ENCODE measurements at regions not wholly inside any gene's neighbourhood (a gene's known extent, or its start where the extent isn't known, plus 50 kb on each side); places are given as distances from the start of the nearest gene placed in this dataset.

GRCh38 chr16:79543219-79543618 lies 57.3 kb downstream of the MAF start:
- peaks cover 0 to 8% of the 10 kb centered on the region in 2 experiments for H3K27me3 ChIP-seq (replicated peaks in 1 of 2; ENCODE audit: control insufficient read depth in 2 of 2, extremely low read depth in 1 of 2, insufficient read depth in 2 of 2, low read length in 1 of 2)
- H3K9me3 ChIP-seq, result no peaks in the 10 kb centered on the region
- Mint-ChIP-seq H3K27me3 (peaks cover 0 to 4% of the 10 kb centered on the region in 2 donors), H3K27ac (no peak overlapping the region), H3K36me3 (no peaks in the 10 kb centered on the region), H3K4me1 (no peaks in the 10 kb centered on the region), H3K9me3 (no peaks in the 10 kb centered on the region), H3K4me3 (no peak overlapping the region)
- ATAC-seq (replicated peaks in 1 of 4), result no peak
- no peak for DNase-seq
- ChIA-PET POLR2A (no interaction called here), CTCF (interaction anchor here in 1 of 2 donors (0.7 kb wide), 1 partner anchor 129 kb away, joined by 3 read pairs; no protein-coding TSS in a partner anchor)
- no peaks in the 10 kb centered on the region for H3K4me1 ChIP-seq (ENCODE audit: control insufficient read depth in 1 of 2, extremely low read depth in 1 of 2, insufficient read depth in 2 of 2, low read length in 2 of 2)
- H3K4me3 ChIP-seq (ENCODE audit: control insufficient read depth in 1 of 2, extremely low read depth in 1 of 2, low read length in 1 of 2), result no peak overlapping the region
- H3K27ac ChIP-seq (ENCODE audit: low read length), result no peak overlapping the region
- no peaks in the 10 kb centered on the region for H3K36me3 ChIP-seq (ENCODE audit: control insufficient read depth in 2 of 2, extremely low read depth in 1 of 2, insufficient read depth in 1 of 2, low read length in 1 of 2)
- 100% methylated on average over 5 of the region's 8 CpGs for WGBS (ENCODE audit: insufficient coverage)

GRCh38 chr16:79542237-79542774 lies 58.2 kb downstream of the MAF start:
- CTCF ChIA-PET, result no interaction called here
- DNase-seq, result no peak
- no peak overlapping the region for H3K27ac Mint-ChIP-seq

GRCh38 chr16:79540825-79541595 lies 59.5 kb downstream of the MAF start:
- ATAC-seq (replicated peaks in 1 of 4) (no peak), DNase-seq (no peak)
- Histone ChIP-seq H3K36me3 (ENCODE audit: control insufficient read depth in 2 of 2, extremely low read depth in 1 of 2, insufficient read depth in 1 of 2, low read length in 1 of 2) (no peaks in the 10 kb centered on the region), H3K4me3 (ENCODE audit: control insufficient read depth in 1 of 2, extremely low read depth in 1 of 2, low read length in 1 of 2) (no peak overlapping the region), H3K27ac (ENCODE audit: low read length) (no peak overlapping the region), H3K9me3 (no peaks in the 10 kb centered on the region), H3K4me1 (ENCODE audit: control insufficient read depth in 1 of 2, extremely low read depth in 1 of 2, insufficient read depth in 2 of 2, low read length in 2 of 2) (no peaks in the 10 kb centered on the region), H3K27me3 (replicated peaks in 1 of 2; ENCODE audit: control insufficient read depth in 2 of 2, extremely low read depth in 1 of 2, insufficient read depth in 2 of 2, low read length in 1 of 2) (peaks cover 0 to 8% of the 10 kb centered on the region in 2 experiments)
- H3K27ac Mint-ChIP-seq, result no peak overlapping the region
- CTCF ChIA-PET, result no interaction called here
- no peaks in the 10 kb centered on the region for H3K36me3 Mint-ChIP-seq
- POLR2A ChIA-PET, result interaction anchor here in 1 of 2 donors (0.6 to 0.7 kb wide), 3 partner anchors 104 to 1515 kb away, joined by 3 to 8 read pairs (median 3); no protein-coding TSS in a partner anchor
- H3K9me3 Mint-ChIP-seq, result no peaks in the 10 kb centered on the region
- no peaks in the 10 kb centered on the region for H3K27me3 Mint-ChIP-seq
- H3K4me1 Mint-ChIP-seq, result no peaks in the 10 kb centered on the region
- WGBS (ENCODE audit: insufficient coverage), result 90% methylated on average over 6 of the region's 15 CpGs
- no peak overlapping the region for H3K4me3 Mint-ChIP-seq

More at GRCh38 chr16:79542237-79542774, 58.2 kb downstream of the MAF start:
- Mint-ChIP-seq H3K27me3 (peaks cover 0 to 4% of the 10 kb centered on the region in 2 donors), H3K36me3 (no peaks in the 10 kb centered on the region), H3K9me3 (no peaks in the 10 kb centered on the region), H3K4me1 (no peaks in the 10 kb centered on the region), H3K4me3 (no peak overlapping the region)
- no peak for ATAC-seq (replicated peaks in 1 of 4)
- POLR2A ChIA-PET, result no interaction called here
- Histone ChIP-seq H3K4me1 (ENCODE audit: control insufficient read depth in 1 of 2, extremely low read depth in 1 of 2, insufficient read depth in 2 of 2, low read length in 2 of 2) (no peaks in the 10 kb centered on the region), H3K9me3 (no peaks in the 10 kb centered on the region), H3K27ac (ENCODE audit: low read length) (no peak overlapping the region), H3K4me3 (ENCODE audit: control insufficient read depth in 1 of 2, extremely low read depth in 1 of 2, low read length in 1 of 2) (no peak overlapping the region), H3K36me3 (ENCODE audit: control insufficient read depth in 2 of 2, extremely low read depth in 1 of 2, insufficient read depth in 1 of 2, low read length in 1 of 2) (no peaks in the 10 kb centered on the region), H3K27me3 (replicated peaks in 1 of 2; ENCODE audit: control insufficient read depth in 2 of 2, extremely low read depth in 1 of 2, insufficient read depth in 2 of 2, low read length in 1 of 2) (peaks cover 0 to 8% of the 10 kb centered on the region in 2 experiments)
- 77% methylated on average over 7 of the region's 11 CpGs for WGBS (ENCODE audit: insufficient coverage)

GRCh38 chr16:79537584-79537983 lies 63.0 kb downstream of the MAF start:
- Histone ChIP-seq H3K9me3 (no peaks in the 10 kb centered on the region), H3K27ac (ENCODE audit: low read length) (no peak overlapping the region), H3K4me3 (ENCODE audit: control insufficient read depth in 1 of 2, extremely low read depth in 1 of 2, low read length in 1 of 2) (no peak overlapping the region), H3K36me3 (ENCODE audit: control insufficient read depth in 2 of 2, extremely low read depth in 1 of 2, insufficient read depth in 1 of 2, low read length in 1 of 2) (no peaks in the 10 kb centered on the region), H3K27me3 (replicated peaks in 1 of 2; ENCODE audit: control insufficient read depth in 2 of 2, extremely low read depth in 1 of 2, insufficient read depth in 2 of 2, low read length in 1 of 2) (peaks cover 0 to 8% of the 10 kb centered on the region in 2 experiments), H3K4me1 (ENCODE audit: control insufficient read depth in 1 of 2, extremely low read depth in 1 of 2, insufficient read depth in 2 of 2, low read length in 2 of 2) (no peaks in the 10 kb centered on the region)
- WGBS (ENCODE audit: insufficient coverage), result no CpG with 5 or more reads among the region's 6 CpGs
- ChIA-PET POLR2A (no interaction called here), CTCF (no interaction called here)
- ATAC-seq (replicated peaks in 1 of 4) (no peak), DNase-seq (no peak)
- Mint-ChIP-seq H3K4me3 (no peak overlapping the region), H3K4me1 (no peaks in the 10 kb centered on the region), H3K27me3 (peaks cover 0 to 5% of the 10 kb centered on the region in 2 donors), H3K27ac (no peak overlapping the region), H3K36me3 (no peaks in the 10 kb centered on the region), H3K9me3 (no peaks in the 10 kb centered on the region)

GRCh38 chr16:79536958-79537357 lies 63.6 kb downstream of the MAF start:
- ATAC-seq (replicated peaks in 1 of 4), result no peak
- H3K9me3 Mint-ChIP-seq, result no peaks in the 10 kb centered on the region
- no peak overlapping the region for H3K27ac Mint-ChIP-seq
- no peak for DNase-seq
- no peaks in the 10 kb centered on the region for H3K9me3 ChIP-seq
- ChIA-PET POLR2A (no interaction called here), CTCF (no interaction called here)
- no peaks in the 10 kb centered on the region for H3K36me3 ChIP-seq (ENCODE audit: control insufficient read depth in 2 of 2, extremely low read depth in 1 of 2, insufficient read depth in 1 of 2, low read length in 1 of 2)
- no peaks in the 10 kb centered on the region for H3K4me1 ChIP-seq (ENCODE audit: control insufficient read depth in 1 of 2, extremely low read depth in 1 of 2, insufficient read depth in 2 of 2, low read length in 2 of 2)
- H3K4me3 ChIP-seq (ENCODE audit: control insufficient read depth in 1 of 2, extremely low read depth in 1 of 2, low read length in 1 of 2), result no peak overlapping the region
- H3K4me1 Mint-ChIP-seq, result no peaks in the 10 kb centered on the region
- H3K27ac ChIP-seq (ENCODE audit: low read length), result no peak overlapping the region
- H3K27me3 Mint-ChIP-seq, result peaks cover 0 to 5% of the 10 kb centered on the region in 2 donors
- no peak overlapping the region for H3K4me3 Mint-ChIP-seq
- WGBS (ENCODE audit: insufficient coverage), result 60% methylated on average over 1 of the region's 4 CpGs
- H3K27me3 ChIP-seq (replicated peaks in 1 of 2; ENCODE audit: control insufficient read depth in 2 of 2, extremely low read depth in 1 of 2, insufficient read depth in 2 of 2, low read length in 1 of 2), result peaks cover 0 to 3% of the 10 kb centered on the region in 2 experiments
- H3K36me3 Mint-ChIP-seq, result no peaks in the 10 kb centered on the region

- 60% methylated on average over 1 of the region's 5 CpGs for WGBS (ENCODE audit: insufficient coverage)
- ChIA-PET POLR2A (no interaction called here), CTCF (no interaction called here)
- no peak overlapping the region for H3K27ac ChIP-seq (ENCODE audit: low read length)
- no peaks in the 10 kb centered on the region for H3K9me3 Mint-ChIP-seq
- H3K36me3 Mint-ChIP-seq, result no peaks in the 10 kb centered on the region
- ATAC-seq (replicated peaks in 1 of 4) (no peak), DNase-seq (no peak)
- no peaks in the 10 kb centered on the region for H3K4me1 ChIP-seq (ENCODE audit: control insufficient read depth in 1 of 2, extremely low read depth in 1 of 2, insufficient read depth in 2 of 2, low read length in 2 of 2)
- no peaks in the 10 kb centered on the region for H3K36me3 ChIP-seq (ENCODE audit: control insufficient read depth in 2 of 2, extremely low read depth in 1 of 2, insufficient read depth in 1 of 2, low read length in 1 of 2)
- no peak overlapping the region for H3K4me3 Mint-ChIP-seq
- H3K27ac Mint-ChIP-seq, result no peak overlapping the region
- peaks cover 0 to 5% of the 10 kb centered on the region in 2 donors for H3K27me3 Mint-ChIP-seq
- no peak overlapping the region for H3K4me3 ChIP-seq (ENCODE audit: control insufficient read depth in 1 of 2, extremely low read depth in 1 of 2, low read length in 1 of 2)
- no peaks in the 10 kb centered on the region for H3K4me1 Mint-ChIP-seq
- peaks cover 0 to 3% of the 10 kb centered on the region in 2 experiments for H3K27me3 ChIP-seq (replicated peaks in 1 of 2; ENCODE audit: control insufficient read depth in 2 of 2, extremely low read depth in 1 of 2, insufficient read depth in 2 of 2, low read length in 1 of 2)
- H3K9me3 ChIP-seq, result no peaks in the 10 kb centered on the region
Measured at GRCh38 chr16:79535130-79535529, 65.4 kb downstream of the MAF start.
